Memory B cell (primary cell): ENCODE measurements at regions not wholly inside any gene's neighbourhood (a gene's known extent, or its start where the extent isn't known, plus 50 kb on each side); places are given as distances from the start of the nearest gene placed in this dataset.

Experiments
- ATAC-seq: fragments of 150-1000 bp; cut with Tn5 transposase; 2 replicates; pipeline ENCODE4 v1.10.0; 2021; ENCODE audit warnings: low read depth, mild to moderate bottlenecking, moderate library complexity
- DNase-seq, 2 donors: peaks; one replicate each; pipeline ENCODE4 v3.0.0; 2022; ENCODE audit warnings: low spot score in 2 of 2
- H3K27ac Mint-ChIP-seq: one replicate; pipeline ENCODE4 v1.8.0; 2022; ENCODE audit warnings: mild to moderate bottlenecking, moderate library complexity, mixed read lengths
- H3K27me3 Mint-ChIP-seq: one replicate; pipeline ENCODE4 v1.8.0; 2022; ENCODE audit warnings: mixed read lengths
- H3K36me3 Mint-ChIP-seq: one replicate; pipeline ENCODE4 v1.8.0; 2022; ENCODE audit warnings: mild to moderate bottlenecking, mixed read lengths
- H3K4me1 Mint-ChIP-seq: one replicate; pipeline ENCODE4 v1.8.0; 2022; ENCODE audit warnings: mixed read lengths
- H3K4me3 Mint-ChIP-seq: one replicate; pipeline ENCODE4 v1.8.0; 2022; ENCODE audit warnings: mild to moderate bottlenecking, moderate library complexity, mixed read lengths
- H3K9me3 Mint-ChIP-seq: one replicate; pipeline ENCODE4 v1.8.0; 2022; ENCODE audit warnings: mixed read lengths

DNA sequence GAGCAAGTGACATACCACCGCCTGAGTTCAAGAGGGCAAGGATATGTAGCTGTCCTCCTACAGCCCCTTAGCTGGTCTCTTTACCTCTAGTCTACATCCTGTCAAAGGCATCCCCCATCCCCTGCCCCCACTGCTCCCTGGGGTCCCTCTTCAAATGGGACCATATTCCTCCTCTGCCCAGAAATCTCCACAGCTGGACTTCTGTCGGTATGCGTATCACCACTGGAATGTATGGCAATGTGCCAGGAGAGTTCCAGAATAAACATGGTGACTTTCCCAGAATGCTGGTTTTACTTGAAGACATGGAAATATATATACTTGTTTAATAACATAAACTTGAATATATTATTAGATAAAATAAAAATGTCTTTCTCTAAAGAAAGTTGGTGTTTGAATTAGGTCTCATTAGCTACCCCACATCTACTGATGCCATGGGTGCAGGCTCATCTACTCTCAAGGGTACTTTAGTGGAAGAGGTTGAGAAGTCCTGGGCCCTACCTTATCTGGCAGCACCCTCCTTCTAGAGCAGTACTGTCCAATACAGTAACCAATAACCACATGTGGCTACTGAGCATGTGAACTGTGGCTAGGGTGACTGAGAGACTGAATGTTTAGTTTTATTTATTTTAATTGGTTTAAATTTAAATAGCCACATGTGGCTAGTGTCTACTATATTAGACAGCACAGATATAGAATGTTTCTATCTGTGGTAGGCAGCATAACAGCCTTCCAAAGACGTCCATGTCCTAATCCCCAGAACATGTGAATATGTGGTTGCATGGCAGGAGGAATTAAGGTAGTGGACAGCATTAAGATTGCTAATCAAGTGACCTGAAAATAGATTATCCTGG is 181.7 kb upstream of the SLC30A5 start:
- Mint-ChIP-seq H3K36me3 (no peaks in the 10 kb centered on the region), H3K4me3 (no peak overlapping the region), H3K9me3 (peaks cover 1% of the 10 kb centered on the region), H3K27ac (no peak overlapping the region), H3K4me1 (no peaks in the 10 kb centered on the region), H3K27me3 (peaks cover 2% of the 10 kb centered on the region)
- ATAC-seq (no peak), DNase-seq (no peak)

DNA sequence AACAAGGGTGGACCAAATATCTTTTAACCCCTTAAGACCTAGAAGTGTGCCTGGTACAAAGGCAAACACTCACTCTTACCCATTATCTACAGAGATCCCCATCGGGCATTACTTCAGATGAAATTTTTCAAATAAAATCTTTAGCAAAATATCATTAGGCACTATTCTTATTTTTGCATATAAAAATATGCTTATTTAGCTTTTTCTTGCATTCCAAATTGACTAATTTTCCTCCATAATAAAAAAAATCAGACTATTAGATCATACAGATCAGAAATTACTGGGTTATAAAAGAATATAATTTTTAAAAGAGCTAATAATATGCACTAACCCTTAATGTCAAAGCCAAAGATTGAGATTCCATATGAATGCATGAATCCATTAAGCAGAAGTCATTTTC is 178.7 kb upstream of the SLC30A5 start:
- Mint-ChIP-seq H3K36me3 (no peaks in the 10 kb centered on the region), H3K9me3 (peaks cover 2% of the 10 kb centered on the region), H3K27ac (no peak overlapping the region), H3K27me3 (peaks cover 5% of the 10 kb centered on the region), H3K4me3 (no peak overlapping the region), H3K4me1 (no peaks in the 10 kb centered on the region)
- ATAC-seq (no peak), DNase-seq (no peak)

DNA sequence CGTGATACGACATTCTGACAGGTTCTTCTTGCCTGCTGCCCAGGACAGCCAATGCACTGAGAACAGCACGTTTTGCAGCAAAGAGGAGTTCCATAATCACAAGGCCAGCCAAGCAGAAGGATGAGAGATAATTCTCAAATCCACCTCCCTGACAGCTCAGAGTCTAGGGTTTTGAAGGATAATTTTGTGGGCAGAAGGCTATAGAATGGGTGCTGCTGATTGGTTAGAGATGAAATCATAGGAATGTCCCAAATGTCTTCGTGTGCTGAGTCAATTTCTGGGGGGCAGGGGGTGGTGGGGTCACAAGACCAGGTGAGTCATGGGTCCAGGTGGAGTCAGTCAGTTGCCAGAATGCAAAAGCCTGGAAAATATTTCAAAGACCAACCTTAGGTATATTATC is 175.5 kb upstream of the SLC30A5 start:
- Mint-ChIP-seq H3K4me3 (no peak overlapping the region), H3K9me3 (peaks cover 2% of the 10 kb centered on the region), H3K27ac (no peak overlapping the region), H3K27me3 (peaks cover 4% of the 10 kb centered on the region), H3K36me3 (no peaks in the 10 kb centered on the region), H3K4me1 (no peaks in the 10 kb centered on the region)
- ATAC-seq (no peak), DNase-seq (no peak)

DNA sequence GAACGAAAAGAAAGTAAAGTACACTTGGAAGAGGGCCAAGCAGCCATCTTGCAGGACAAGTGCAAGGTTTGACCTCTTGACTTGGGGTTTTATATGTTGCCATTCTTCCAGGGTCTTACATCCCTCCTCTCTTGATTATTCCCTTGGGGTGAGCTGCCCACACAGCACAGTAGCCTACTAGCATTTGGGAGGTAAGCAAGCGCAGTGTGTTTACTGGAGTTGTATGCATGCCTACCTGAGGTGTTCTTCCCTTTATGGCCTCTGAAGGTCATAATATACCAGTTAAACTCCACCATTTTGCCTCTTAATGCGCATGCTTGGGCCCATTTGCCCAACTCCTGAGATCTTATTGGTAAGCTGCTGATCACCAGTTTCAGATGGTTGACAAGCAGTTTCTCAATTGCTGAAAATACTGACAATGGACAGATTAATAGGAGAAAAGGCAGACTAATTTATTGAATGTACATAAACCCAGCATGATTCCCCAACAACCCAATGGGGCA is 173.8 kb upstream of the SLC30A5 start:
- Mint-ChIP-seq H3K27ac (no peak overlapping the region), H3K36me3 (no peaks in the 10 kb centered on the region), H3K9me3 (peaks cover 2% of the 10 kb centered on the region), H3K4me1 (no peaks in the 10 kb centered on the region), H3K4me3 (no peak overlapping the region), H3K27me3 (peaks cover 4% of the 10 kb centered on the region)
- no peak for DNase-seq
- ATAC-seq, result no peak

DNA sequence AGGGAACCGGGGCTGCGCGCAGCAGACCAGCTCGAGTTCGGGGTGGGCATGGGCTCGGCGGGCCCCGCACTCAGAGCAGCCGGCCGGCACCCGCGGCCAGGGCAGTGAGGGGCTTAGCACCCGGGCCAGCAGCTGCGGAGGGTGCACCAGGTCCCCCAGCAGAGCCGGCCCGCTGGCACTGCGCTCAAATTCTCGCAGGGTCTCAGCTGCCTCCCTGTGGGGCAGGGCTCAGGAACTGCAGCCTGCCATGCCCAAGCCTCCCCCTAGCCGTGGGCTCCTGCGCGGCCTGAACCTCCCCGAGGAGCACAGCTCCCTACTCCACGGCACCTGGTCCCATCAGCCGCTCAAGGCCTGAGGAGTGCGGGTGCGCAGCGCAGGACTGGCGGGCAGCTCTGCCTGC is 172.9 kb upstream of the SLC30A5 start:
- H3K27ac Mint-ChIP-seq, result no peak overlapping the region
- ATAC-seq (no peak), DNase-seq (no peak)
- peaks cover 4% of the 10 kb centered on the region for H3K27me3 Mint-ChIP-seq
- H3K4me3 Mint-ChIP-seq, result no peak overlapping the region
- H3K36me3 Mint-ChIP-seq, result no peaks in the 10 kb centered on the region
- no peaks in the 10 kb centered on the region for H3K4me1 Mint-ChIP-seq
- H3K9me3 Mint-ChIP-seq, result peaks cover 2% of the 10 kb centered on the region

DNA sequence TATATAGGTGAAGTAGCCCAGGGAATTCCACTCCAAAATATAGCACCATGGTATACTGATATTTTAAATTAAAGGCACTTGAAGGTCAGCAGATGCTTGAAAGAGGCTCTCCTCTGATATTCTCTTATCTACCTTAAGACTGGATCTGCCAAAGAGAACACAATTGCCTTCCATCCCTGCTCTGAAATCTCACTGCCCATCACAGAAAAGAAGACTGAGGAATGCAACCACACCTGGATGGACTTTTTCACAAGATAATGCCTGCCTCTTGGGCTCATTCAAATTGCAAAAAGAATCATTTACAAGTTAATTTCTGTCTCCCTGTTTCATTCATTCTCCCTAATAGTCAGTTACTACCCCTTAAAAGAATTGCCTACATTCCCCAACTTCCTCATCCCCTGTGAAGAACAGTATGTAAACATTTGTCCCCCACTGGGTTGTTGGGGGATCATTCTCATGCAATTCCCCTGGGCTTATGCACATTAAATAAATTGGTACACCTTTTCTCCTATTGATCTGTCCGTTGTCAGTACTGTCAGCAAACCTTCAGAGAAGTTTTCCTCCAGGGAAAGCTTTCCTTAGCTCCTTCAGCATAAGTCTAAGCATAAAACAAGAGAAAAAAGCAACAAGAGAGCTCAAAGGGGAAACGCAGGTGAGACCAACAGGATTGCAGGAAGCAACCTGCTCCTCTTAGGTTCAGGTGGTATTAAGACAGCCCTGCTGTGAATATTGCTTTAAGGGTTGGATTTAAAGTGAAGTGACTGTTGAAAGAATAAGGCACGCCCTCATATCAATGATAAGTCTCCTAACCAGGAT is 171.4 kb upstream of the SLC30A5 start:
- no peak for ATAC-seq
- no peak overlapping the region for H3K4me3 Mint-ChIP-seq

DNA sequence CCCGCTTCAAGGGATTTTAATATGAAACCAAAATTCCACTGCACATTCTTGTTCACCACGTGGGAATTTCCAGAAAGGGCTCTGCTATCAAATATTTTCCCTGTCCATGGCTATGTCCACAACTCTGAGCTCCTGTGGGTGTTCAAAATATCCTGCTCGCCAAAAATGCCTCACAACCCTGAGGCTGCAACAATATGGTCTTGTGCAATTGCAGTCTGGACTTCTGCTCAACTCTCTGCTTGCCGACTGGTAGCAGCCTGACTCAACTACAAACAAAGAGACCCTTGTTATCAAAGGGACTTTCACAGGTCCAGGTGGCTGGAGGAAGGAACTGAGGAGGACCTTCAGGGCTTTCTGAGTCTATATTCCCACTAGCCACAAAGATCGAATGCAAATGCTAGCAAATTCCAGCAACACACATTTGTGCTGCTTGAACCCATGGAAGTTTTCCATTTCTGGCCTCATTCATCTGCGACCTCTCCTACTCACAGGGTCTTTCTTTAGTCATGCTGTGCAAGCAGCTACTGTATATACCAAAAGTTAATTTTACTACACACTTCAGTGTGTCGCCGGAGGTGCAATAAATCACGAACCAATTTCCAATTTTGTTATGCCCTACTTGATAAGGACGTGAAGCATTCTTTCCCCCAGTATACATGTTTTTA is 169.2 kb upstream of the SLC30A5 start:
- ATAC-seq (no peak), DNase-seq (no peak)
- Mint-ChIP-seq H3K27ac (no peak overlapping the region), H3K36me3 (no peaks in the 10 kb centered on the region), H3K9me3 (no peaks in the 10 kb centered on the region), H3K27me3 (peaks cover 2% of the 10 kb centered on the region), H3K4me1 (no peaks in the 10 kb centered on the region), H3K4me3 (no peak overlapping the region)

More for the DNA sequence above, 171.4 kb upstream of the SLC30A5 start:
- H3K36me3 Mint-ChIP-seq, result no peaks in the 10 kb centered on the region
- peaks cover 4% of the 10 kb centered on the region for H3K27me3 Mint-ChIP-seq
- H3K9me3 Mint-ChIP-seq, result peaks cover 2% of the 10 kb centered on the region
- no peak for DNase-seq
- no peaks in the 10 kb centered on the region for H3K4me1 Mint-ChIP-seq
- H3K27ac Mint-ChIP-seq, result no peak overlapping the region

DNA sequence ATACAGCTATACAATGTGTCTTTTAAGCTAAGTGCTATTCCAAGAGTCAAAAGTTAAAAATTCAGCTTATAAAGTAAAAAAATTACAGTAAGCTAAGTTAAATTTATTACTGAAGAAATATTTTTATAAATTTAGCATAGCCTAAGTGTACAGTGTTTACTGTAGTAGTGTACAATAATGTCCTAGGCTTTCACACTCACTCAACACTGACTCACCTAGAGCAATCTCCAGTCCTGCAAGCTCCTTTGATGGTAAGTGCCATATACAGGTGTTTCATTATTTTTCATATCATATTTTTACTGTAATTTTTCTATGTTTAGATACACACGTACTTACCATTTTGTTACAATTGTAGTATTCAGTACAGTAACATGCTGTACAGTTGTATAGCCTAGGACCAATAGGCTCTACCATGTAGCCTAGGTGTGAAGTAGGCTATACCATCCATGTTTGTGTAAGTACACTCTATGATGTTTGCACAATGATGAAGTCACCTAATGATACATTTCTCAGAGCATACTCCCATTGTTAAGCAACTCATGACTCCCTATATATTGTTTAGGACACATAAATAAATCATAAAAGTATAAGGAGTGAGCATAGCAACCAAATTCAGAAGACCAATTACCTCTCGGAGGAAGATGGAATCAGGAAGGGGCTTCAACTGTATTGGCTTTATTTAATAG is 165.1 kb upstream of the SLC30A5 start:
- ATAC-seq (no peak), DNase-seq (no peak)
- H3K4me1 Mint-ChIP-seq, result no peaks in the 10 kb centered on the region
- no peak overlapping the region for H3K27ac Mint-ChIP-seq
- H3K9me3 Mint-ChIP-seq, result peaks cover 9% of the 10 kb centered on the region
- H3K36me3 Mint-ChIP-seq, result no peaks in the 10 kb centered on the region
- no peaks in the 10 kb centered on the region for H3K27me3 Mint-ChIP-seq
- no peak overlapping the region for H3K4me3 Mint-ChIP-seq

DNA sequence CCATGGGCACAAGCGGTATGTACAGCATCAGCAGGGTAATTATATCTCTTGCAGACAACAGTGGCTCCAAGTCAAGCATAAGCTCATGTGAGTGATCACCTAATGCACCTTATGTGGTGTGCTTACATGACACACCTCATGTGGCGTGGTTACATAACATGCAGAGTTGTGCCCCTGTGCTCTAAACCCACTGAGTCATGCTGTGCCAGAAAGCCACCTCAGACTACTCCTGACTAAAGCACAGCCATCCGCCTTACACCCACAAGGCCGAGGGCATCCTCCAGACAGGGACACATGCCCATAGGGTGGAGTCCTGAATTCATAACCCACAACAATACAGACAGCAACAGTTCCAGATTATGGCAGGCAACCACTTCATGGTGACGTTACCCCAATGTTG is 163.7 kb upstream of the SLC30A5 start:
- H3K36me3 Mint-ChIP-seq, result no peaks in the 10 kb centered on the region
- ATAC-seq (no peak), DNase-seq (no peak)
- H3K27ac Mint-ChIP-seq, result no peak overlapping the region
- H3K4me3 Mint-ChIP-seq, result no peak overlapping the region
- peaks cover 16% of the 10 kb centered on the region for H3K9me3 Mint-ChIP-seq
- no peaks in the 10 kb centered on the region for H3K27me3 Mint-ChIP-seq
- H3K4me1 Mint-ChIP-seq, result no peaks in the 10 kb centered on the region

DNA sequence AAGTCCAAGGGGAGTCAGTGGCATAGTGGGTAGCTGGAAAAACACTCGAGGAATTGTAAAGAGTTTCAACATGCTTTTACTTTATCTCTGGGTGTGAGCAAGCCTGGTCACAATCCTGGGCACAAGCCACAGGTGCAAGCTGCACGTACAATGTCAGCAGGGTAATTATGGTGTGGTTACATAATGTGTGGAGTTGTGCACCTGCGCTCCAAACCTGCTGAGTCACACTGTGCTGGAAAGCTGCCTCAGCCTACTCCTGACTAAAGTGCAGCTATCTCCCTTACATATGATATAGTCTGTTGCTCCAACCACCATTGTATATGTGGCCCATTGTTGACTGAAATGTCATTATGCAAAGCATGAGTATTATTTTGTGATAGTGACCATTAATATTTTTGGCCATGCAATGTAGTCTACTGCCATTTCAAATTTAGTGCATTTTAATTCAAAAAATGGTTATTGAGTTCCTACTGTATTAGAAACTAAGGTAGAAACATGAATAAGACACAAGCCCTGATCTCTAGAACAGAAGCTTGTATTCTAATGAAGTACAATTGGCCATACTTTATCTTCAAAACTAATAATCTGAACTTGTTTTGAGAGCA is 160.9 kb upstream of the SLC30A5 start:
- DNase-seq (peak; percentile 17 to 20), ATAC-seq (no peak)
- H3K36me3 Mint-ChIP-seq, result no peaks in the 10 kb centered on the region
- peaks cover 16% of the 10 kb centered on the region for H3K9me3 Mint-ChIP-seq
- no peak overlapping the region for H3K27ac Mint-ChIP-seq
- no peak overlapping the region for H3K4me3 Mint-ChIP-seq
- H3K27me3 Mint-ChIP-seq, result peaks cover 6% of the 10 kb centered on the region
- no peaks in the 10 kb centered on the region for H3K4me1 Mint-ChIP-seq

DNA sequence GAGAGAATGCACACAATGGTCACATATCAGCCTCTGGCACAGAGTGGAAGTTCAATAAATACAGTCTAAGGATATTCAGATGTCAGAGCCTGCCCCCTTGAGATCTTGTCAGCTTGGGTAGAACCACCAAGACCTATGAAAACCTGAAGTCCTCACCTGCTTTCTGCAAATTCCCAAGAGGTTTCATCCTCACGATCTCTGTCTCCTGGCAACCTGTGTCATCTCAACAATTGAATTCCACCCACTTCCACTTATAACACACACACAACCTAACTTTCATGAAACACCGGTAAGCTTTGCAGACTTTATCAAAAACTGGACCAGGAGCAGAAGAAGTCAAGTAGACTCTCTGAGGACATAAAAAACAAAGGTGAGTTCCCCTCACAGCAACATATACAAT is 151.6 kb upstream of the SLC30A5 start:
- H3K27me3 Mint-ChIP-seq, result peaks cover 10% of the 10 kb centered on the region
- H3K4me3 Mint-ChIP-seq, result no peak overlapping the region
- H3K4me1 Mint-ChIP-seq, result no peaks in the 10 kb centered on the region

DNA sequence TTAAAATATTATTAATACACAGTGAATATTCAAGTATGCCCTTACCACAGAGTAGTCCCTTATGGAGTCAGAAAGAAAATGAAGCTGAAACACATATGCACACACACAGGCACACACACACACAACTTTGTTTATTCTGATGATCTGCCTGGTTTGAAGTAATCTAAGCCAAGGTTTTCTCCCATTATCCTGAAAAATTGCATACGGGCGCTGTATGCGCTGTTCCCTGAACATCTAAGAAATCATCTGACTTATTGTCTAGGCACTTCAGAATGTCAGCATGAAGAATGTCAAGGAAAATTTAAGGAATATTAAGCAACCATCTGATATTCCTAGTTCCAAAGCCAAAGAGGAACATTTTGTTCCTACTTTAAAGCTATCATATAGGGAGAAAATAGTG is 147.1 kb upstream of the SLC30A5 start:
- DNase-seq (no peak), ATAC-seq (no peak)
- Mint-ChIP-seq H3K27ac (no peak overlapping the region), H3K27me3 (peaks cover 6% of the 10 kb centered on the region), H3K4me3 (no peak overlapping the region), H3K36me3 (peaks cover 2% of the 10 kb centered on the region), H3K9me3 (peaks cover 2% of the 10 kb centered on the region), H3K4me1 (no peaks in the 10 kb centered on the region)

More for the DNA sequence above, 151.6 kb upstream of the SLC30A5 start:
- ATAC-seq (no peak), DNase-seq (no peak)
- Mint-ChIP-seq H3K27ac (no peak overlapping the region), H3K9me3 (peaks cover 4% of the 10 kb centered on the region), H3K36me3 (peaks cover 2% of the 10 kb centered on the region)

DNA sequence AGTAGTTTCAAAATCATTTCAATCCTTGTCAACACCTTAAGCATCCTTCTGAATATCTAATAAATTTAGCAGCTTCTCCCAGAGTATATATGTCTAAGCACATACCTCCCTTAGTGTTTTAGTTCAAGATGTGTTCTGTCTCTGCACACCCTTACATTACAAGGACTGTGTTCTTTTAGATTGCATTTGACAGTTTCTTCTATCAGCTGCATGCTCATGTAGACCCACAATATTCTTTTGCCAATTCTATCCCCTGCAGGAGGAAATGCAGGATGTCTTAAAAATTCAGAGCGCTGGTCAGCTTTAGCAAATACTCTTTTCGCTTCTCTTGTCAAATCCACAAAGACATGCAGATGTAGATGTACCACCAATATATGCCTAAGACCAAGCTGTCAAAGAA is 145.8 kb upstream of the SLC30A5 start:
- DNase-seq (no peak), ATAC-seq (no peak)
- no peaks in the 10 kb centered on the region for H3K36me3 Mint-ChIP-seq
- H3K4me3 Mint-ChIP-seq, result no peak overlapping the region
- peaks cover 4% of the 10 kb centered on the region for H3K27me3 Mint-ChIP-seq
- H3K27ac Mint-ChIP-seq, result no peak overlapping the region
- H3K9me3 Mint-ChIP-seq, result peaks cover under 1% of the 10 kb centered on the region
- H3K4me1 Mint-ChIP-seq, result no peaks in the 10 kb centered on the region
